ENCODE measurements at regions not wholly inside any gene's neighbourhood (a gene's known extent, or its start where the extent isn't known, plus 50 kb on each side); places are given as distances from the start of the nearest gene placed in this dataset.

GRCh38 chr10:125409756-125410155, 249.4 kb upstream of the CTBP2 start:
- TF ChIP-seq, protein P1, sequence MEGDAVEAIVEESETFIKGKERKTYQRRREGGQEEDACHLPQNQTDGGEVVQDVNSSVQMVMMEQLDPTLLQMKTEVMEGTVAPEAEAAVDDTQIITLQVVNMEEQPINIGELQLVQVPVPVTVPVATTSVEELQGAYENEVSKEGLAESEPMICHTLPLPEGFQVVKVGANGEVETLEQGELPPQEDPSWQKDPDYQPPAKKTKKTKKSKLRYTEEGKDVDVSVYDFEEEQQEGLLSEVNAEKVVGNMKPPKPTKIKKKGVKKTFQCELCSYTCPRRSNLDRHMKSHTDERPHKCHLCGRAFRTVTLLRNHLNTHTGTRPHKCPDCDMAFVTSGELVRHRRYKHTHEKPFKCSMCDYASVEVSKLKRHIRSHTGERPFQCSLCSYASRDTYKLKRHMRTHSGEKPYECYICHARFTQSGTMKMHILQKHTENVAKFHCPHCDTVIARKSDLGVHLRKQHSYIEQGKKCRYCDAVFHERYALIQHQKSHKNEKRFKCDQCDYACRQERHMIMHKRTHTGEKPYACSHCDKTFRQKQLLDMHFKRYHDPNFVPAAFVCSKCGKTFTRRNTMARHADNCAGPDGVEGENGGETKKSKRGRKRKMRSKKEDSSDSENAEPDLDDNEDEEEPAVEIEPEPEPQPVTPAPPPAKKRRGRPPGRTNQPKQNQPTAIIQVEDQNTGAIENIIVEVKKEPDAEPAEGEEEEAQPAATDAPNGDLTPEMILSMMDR (IDR thresholded peaks at IDR 0.05) = no peak
- no peak for TF ChIP-seq EZH2 (IDR thresholded peaks at IDR 0.05; ENCODE audit: borderline replicate concordance, insufficient read depth, low read depth, low read length, poor library complexity, severe bottlenecking)

Data from B cell (primary cell).